HG02973 (cell line): ENCODE measurements at regions not wholly inside any gene's neighbourhood (a gene's known extent, or its start where the extent isn't known, plus 50 kb on each side); places are given as distances from the start of the nearest gene placed in this dataset.

Experiments used
- ATAC-seq: cut with Tn5 transposase; IDR thresholded peaks from one replicate; pipeline ENCODE4 v1.9.1; 2021; ENCODE audit warnings: moderate library complexity; ENCODE audit not compliant: unreplicated experiment

GRCh38 chr2:155431004-155431507 lies 732.6 kb downstream of the KCNJ3 start:
- no peak for ATAC-seq

GRCh38 chr2:155427470-155427869 lies 729.0 kb downstream of the KCNJ3 start:
- no peak for ATAC-seq

- no peak for ATAC-seq
These were observed 726.0 kb downstream of the KCNJ3 start for GRCh38 chr2:155424518-155424917.

DNA sequence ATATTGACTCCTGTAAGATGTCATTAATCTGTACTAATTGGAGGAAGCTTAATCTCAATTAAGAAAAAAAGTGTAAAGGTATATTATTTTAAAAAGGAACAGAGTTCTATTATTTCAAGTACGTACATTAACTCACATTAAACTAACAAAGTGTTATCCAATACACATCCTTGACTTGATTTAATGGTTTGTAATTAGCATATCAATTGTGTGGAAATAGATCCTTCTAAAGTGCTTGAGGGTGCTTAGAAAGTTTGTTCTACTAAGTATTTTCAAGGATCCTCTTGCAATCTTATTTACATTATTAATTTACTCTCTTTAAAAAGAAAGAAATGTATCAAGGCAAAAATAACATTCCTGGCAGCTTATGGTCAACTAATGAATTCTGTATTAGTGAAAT lies 720.3 kb downstream of the KCNJ3 start:
- no peak for ATAC-seq

DNA sequence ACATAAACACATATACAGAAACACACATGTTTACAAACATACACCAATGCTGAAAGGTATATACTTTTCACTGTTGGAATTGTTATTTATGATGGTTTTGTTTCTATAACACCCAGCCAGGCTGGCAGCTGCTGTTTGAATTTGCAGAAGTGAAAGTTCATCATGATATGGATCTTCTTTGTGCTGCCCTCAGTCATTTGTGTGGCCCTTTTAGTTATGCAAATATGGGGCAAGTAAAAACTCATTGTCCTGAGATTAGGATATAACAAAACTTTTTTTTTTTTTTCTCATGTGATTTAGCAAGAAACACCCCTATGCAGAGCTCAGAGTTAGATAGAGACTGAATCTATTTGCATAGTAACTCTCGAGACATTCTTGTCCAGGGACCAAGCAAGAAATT lies 714.1 kb downstream of the KCNJ3 start:
- peak; percentile 92 for ATAC-seq

DNA sequence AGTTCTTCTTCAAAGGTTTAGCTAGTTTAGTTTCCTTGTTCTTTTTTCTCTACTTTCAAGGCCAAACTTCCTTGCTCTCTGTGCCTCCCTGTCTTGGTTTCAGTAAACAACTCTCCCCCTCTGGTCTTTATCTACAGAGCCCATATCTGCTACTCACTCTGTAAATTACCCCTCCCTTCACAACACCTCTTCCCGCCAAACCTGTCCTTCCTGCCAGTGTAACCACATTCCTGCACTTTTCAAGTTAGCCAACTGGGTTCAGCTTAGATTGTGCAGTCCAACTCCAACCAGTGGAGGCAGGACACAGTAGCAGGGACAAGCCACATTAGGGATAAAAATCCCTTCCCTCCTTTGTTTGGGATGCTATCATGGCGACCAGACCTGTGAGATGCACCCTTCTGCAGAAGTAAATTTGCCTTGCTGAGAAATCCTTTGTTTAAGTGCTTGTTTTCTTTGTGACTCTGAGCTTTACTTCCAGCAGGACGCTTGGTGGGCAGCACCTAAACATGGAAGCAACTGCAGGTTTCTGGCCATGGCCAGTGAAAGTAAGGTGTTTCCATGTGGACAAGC lies 706.0 kb downstream of the KCNJ3 start:
- no peak for ATAC-seq

DNA sequence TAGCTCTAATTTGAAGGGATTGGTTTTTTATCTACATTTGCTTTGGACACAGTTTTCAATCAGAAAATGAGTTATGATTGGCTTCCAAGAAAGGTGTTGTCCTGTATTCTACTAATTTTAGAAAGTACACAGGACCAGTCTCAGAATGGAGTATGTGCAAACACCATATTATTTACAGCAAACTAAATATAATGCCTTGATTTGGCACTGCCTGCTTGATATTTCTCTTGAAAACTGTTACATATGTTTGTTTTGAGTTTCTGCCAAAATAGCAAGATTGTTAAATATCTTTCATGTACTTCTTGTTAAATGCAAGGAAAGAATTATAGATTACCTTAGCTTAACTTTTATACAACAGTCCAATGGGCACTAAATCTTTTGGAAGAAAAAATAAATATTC lies 694.9 kb downstream of the KCNJ3 start:
- ATAC-seq = no peak

- ATAC-seq = no peak
These were observed 693.2 kb downstream of the KCNJ3 start for GRCh38 chr2:155391613-155392130.

DNA sequence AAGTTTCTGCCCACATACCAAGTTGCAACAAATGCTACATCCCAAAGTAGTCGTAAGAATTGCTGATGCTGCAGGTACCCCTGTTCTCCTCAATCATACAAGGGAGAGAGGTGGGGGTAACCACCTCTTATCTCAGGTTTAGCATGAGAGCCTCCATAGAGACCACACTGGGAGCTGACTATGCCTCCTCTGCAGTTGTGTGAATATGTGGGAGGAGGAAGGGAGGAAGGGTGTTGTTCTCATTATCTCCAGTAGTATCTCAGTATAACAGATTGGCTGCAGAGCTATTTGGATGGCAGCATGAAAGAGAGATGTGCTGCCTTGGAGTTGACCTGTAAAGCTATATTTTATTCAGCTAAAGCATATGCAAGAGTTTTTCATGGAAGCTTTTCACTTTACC lies 690.7 kb downstream of the KCNJ3 start:
- ATAC-seq = no peak

DNA sequence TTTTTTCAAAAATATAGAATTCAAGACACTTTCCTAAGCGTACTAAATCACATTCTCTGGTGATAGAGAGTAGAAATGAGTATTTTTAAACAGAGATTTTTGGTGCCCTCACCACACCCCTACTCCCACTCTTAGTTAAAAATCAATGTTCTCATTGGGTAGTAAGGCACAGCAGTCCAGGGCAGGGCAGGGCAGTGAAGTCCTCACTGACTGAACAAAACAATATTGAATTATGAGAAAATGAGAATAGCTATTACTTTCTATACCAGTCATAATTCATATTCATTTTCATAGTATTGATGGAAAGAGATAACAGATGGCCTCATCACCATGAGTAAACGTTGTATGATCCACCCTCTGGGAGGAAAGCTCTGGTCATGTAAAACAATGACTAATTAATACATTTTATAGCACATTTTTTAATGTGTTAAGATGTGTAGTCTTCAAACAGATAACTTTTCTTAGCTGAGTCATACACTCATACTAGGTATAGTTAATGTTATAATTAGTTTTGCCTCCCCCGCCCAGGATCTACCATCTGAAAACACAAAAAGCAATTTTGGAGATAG lies 686.1 kb downstream of the KCNJ3 start:
- ATAC-seq = no peak

DNA sequence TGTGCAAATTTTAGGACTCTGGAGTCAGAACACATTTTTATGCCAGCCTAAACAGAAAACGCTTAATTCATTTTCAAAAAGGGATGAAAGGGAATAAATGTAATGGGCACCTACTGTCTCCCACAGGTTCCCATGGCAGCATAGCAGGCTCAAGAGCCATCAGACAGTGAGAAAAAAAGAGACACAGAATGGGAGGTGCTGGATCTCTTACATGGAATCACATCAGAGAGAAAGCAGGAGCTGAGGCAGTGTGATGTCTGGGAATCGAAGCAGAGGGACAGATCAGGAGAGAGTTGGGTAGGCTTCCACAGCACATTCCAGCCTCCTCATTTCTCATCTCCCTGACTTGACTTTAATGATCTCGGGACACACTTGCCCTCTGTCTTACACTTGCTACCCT lies 684.3 kb downstream of the KCNJ3 start:
- no peak for ATAC-seq

- no peak for ATAC-seq
These were observed 682.9 kb downstream of the KCNJ3 start for GRCh38 chr2:155381436-155381835.

GRCh38 chr2:155379494-155379893 lies 681.0 kb downstream of the KCNJ3 start:
- ATAC-seq = no peak

DNA sequence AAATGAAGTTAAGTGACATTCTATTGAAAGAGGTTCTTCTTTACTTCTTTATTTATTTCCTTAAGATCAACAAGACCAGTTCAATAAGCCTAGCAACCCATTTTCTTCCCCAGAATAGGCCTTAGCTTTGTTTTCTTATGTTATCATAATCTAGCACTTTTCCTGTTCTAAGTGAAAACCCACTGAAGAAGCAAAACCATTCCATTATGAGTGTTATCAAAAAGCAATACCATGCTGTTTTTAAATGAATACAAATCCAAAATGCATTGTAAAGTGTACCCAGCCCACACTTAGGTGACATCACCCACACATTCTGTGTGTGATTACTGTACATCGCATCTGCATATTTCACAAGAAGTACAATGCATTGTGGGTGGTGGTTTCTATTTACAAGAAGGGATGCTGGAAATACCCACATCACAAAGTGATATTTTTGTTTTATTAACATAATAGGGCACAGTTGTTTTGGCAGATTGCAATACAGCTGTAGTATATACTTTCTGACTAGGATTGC lies 679.5 kb downstream of the KCNJ3 start:
- peak; percentile 73 for ATAC-seq

DNA sequence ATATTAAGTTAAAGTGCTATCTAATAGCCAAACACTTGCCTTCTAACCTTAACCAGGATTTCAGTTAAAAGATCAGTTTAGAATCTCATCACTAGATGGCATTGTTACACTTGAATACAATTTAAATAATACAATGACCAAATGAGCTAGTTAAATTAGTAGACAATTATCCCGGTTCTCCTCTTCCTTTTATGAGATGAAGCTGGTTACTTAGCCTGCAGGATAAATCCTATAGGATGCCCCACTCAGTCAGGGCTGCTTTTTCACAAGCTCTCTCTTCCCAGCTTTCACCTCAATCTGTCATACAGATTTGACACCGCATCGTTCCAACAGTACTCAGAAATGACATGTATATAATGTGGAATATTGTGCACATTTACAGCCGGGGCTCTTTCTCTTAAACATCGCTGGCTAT lies 678.8 kb downstream of the KCNJ3 start:
- ATAC-seq = no peak

DNA sequence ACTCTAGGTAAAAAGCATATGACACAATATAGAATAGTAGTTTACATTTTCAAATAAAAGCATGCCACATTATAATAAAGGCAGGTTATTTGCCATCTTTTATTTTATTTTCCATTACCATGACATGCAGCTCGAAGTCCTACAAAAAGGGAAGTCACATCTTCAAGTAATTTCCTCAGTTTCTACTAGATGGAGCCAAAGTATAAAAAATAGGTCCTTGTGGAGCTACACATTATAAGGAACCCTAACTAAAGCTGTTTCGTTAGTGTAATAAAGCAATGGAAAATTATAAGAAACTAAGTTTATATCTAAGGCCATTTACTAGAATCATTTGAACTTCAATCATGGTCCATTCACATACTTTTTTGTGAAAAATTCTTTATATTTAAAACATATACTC lies 674.5 kb downstream of the KCNJ3 start:
- ATAC-seq = no peak

- ATAC-seq = no peak
These were observed 670.4 kb downstream of the KCNJ3 start for GRCh38 chr2:155368934-155369333.

DNA sequence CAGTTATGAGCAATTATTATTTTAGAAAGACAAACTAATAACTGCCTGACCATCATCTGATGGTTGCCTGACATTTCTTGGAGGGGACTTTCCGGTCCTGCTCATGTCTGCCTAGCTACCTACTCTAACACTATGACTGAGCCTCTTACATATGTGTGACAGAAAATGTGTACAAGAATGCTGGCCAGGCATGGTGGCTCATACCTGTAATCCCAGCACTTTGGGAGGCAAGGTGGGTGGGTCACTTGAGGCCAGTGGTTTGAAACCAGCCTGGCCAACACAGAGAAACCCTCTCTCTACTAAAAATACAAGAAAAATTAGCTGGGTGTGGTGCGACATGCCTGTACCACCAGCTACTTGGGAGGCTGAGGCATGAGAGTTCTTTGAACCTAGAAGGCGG lies 666.3 kb downstream of the KCNJ3 start:
- no peak for ATAC-seq

- ATAC-seq = no peak
These were observed 664.9 kb downstream of the KCNJ3 start for GRCh38 chr2:155363349-155363888.

GRCh38 chr2:155357172-155357571 lies 658.7 kb downstream of the KCNJ3 start:
- ATAC-seq = no peak

DNA sequence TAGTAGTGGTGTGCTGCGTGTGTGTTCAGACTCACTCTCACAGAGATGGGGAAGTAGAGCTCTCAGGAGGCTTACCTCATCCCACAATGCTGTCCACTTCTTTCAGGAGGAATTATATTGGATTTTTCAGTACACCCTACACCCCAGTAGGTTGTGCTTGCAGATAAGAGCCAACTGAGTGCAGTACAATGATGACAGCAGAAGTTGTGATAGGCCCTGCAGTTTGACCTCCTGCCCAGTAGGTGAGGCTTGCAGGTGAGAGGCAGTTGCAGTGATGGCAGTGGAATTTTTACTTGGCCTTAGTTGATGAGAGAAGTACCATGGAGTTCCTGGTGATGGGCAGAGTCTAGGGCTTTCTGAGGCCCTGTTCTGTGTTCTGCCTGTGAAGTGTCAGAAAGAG lies 657.8 kb downstream of the KCNJ3 start:
- no peak for ATAC-seq
